HG02588 (cell line): ENCODE measurements at regions not wholly inside any gene's neighbourhood (a gene's known extent, or its start where the extent isn't known, plus 50 kb on each side); places are given as distances from the start of the nearest gene placed in this dataset.

Experiments
- ATAC-seq: cut with Tn5 transposase; IDR thresholded peaks from one replicate; pipeline ENCODE4 v1.9.1; 2021; ENCODE audit warnings: mild to moderate bottlenecking, moderate library complexity; ENCODE audit not compliant: unreplicated experiment

- ATAC-seq: no peak
These were observed 314.7 kb downstream of the TXNL1 start for GRCh38 chr18:56323673-56324072.

- no peak for ATAC-seq
These were observed 316.0 kb downstream of the TXNL1 start for GRCh38 chr18:56322406-56322805.

GRCh38 chr18:56321470-56321869, 316.9 kb downstream of the TXNL1 start:
- no peak for ATAC-seq

GRCh38 chr18:56319953-56320352, 318.4 kb downstream of the TXNL1 start:
- ATAC-seq: no peak

- ATAC-seq: no peak
These were observed 321.7 kb downstream of the TXNL1 start for GRCh38 chr18:56316727-56317126.

- no peak for ATAC-seq
These were observed 323.0 kb downstream of the TXNL1 start for GRCh38 chr18:56315363-56315762.

- no peak for ATAC-seq
These were observed 324.0 kb downstream of the TXNL1 start for GRCh38 chr18:56314396-56314795.

- ATAC-seq: no peak
These were observed 325.6 kb downstream of the TXNL1 start for GRCh38 chr18:56312551-56313335.

- ATAC-seq: no peak
These were observed 329.3 kb downstream of the TXNL1 start for GRCh38 chr18:56309104-56309503.

GRCh38 chr18:56307354-56308170, 330.8 kb downstream of the TXNL1 start:
- ATAC-seq: no peak

GRCh38 chr18:56306797-56307196, 331.6 kb downstream of the TXNL1 start:
- no peak for ATAC-seq

GRCh38 chr18:56305583-56305982, 332.8 kb downstream of the TXNL1 start:
- ATAC-seq: no peak

GRCh38 chr18:56302156-56302555, 336.2 kb downstream of the TXNL1 start:
- ATAC-seq: no peak

GRCh38 chr18:56299740-56300139, 338.7 kb downstream of the TXNL1 start:
- no peak for ATAC-seq

GRCh38 chr18:56298935-56299334, 339.5 kb downstream of the TXNL1 start:
- no peak for ATAC-seq

- ATAC-seq: no peak
These were observed 342.0 kb downstream of the TXNL1 start for GRCh38 chr18:56296381-56296780.

GRCh38 chr18:56294484-56295183, 343.8 kb downstream of the TXNL1 start:
- no peak for ATAC-seq

GRCh38 chr18:56291294-56291693, 347.1 kb downstream of the TXNL1 start:
- no peak for ATAC-seq

GRCh38 chr18:56289381-56289780, 349.0 kb downstream of the TXNL1 start:
- ATAC-seq: no peak

GRCh38 chr18:56286775-56287325, 351.5 kb downstream of the TXNL1 start:
- no peak for ATAC-seq

- no peak for ATAC-seq
These were observed 352.9 kb downstream of the TXNL1 start for GRCh38 chr18:56285387-56286065.
